Coronary artery (tissue), 2 donors: ENCODE measurements at regions not wholly inside any gene's neighbourhood (a gene's known extent, or its start where the extent isn't known, plus 50 kb on each side); places are given as distances from the start of the nearest gene placed in this dataset.

Experiments
- DNase-seq: peaks from one replicate; pipeline ENCODE4 v3.0.0-alpha.2; 2017; ENCODE audit warnings: low spot score
- H3K27ac ChIP-seq, 2 donors: fragments of 200-600 bp; sonication (generic); one replicate each; pipeline ENCODE4 v1.5.1; 2016 to 2019
- H3K4me3 ChIP-seq: fragments of 200-600 bp; sonication (generic); 2 replicates; pipeline ENCODE4 v1.5.1; 2016; ENCODE audit warnings: mild to moderate bottlenecking, moderate library complexity
- CTCF ChIP-seq: fragments of 200-600 bp; sonication (generic); IDR thresholded peaks from one replicate; pipeline ENCODE4 v1.5.1; 2019; ENCODE audit warnings: antibody characterized with exemption

- TF ChIP-seq CTCF, result no peak
- H3K27ac ChIP-seq, result no peak overlapping the region
- H3K4me3 ChIP-seq, result no peak overlapping the region
- no peak for DNase-seq
Measured at GRCh38 chr17:72402727-72403210, 281.9 kb downstream of the SOX9 start.

- no peak for TF ChIP-seq CTCF
- Histone ChIP-seq H3K4me3 (no peak overlapping the region), H3K27ac (no peak overlapping the region)
- DNase-seq, result no peak
Measured at GRCh38 chr17:72403713-72404209, 282.9 kb downstream of the SOX9 start.

GRCh38 chr17:72404872-72405271, 284.1 kb downstream of the SOX9 start:
- DNase-seq, result no peak
- no peak for TF ChIP-seq CTCF
- H3K27ac ChIP-seq, result no peak overlapping the region
- no peak overlapping the region for H3K4me3 ChIP-seq

- DNase-seq, result no peak
- Histone ChIP-seq H3K27ac (no peak overlapping the region), H3K4me3 (no peak overlapping the region)
- no peak for TF ChIP-seq CTCF
Measured at GRCh38 chr17:72405662-72406230, 284.9 kb downstream of the SOX9 start.

GRCh38 chr17:72406498-72406897, 285.7 kb downstream of the SOX9 start:
- no peak for DNase-seq
- Histone ChIP-seq H3K27ac (no peak overlapping the region), H3K4me3 (no peak overlapping the region)
- no peak for TF ChIP-seq CTCF

- no peak overlapping the region for H3K27ac ChIP-seq
- no peak overlapping the region for H3K4me3 ChIP-seq
- TF ChIP-seq CTCF, result no peak
- no peak for DNase-seq
Measured at GRCh38 chr17:72407336-72407909, 286.6 kb downstream of the SOX9 start.

- no peak overlapping the region for H3K27ac ChIP-seq
- no peak for TF ChIP-seq CTCF
Measured at GRCh38 chr17:72407931-72408330, 287.1 kb downstream of the SOX9 start.

More at GRCh38 chr17:72407931-72408330, 287.1 kb downstream of the SOX9 start:
- no peak for DNase-seq
- H3K4me3 ChIP-seq, result no peak overlapping the region
